OCI-LY1 (cell line): ENCODE measurements at regions not wholly inside any gene's neighbourhood (a gene's known extent, or its start where the extent isn't known, plus 50 kb on each side); places are given as distances from the start of the nearest gene placed in this dataset.

Source experiments
- EZH2 ChIP-seq: fragments of 200-600 bp; sonication (generic), shearing (Covaris generic); IDR thresholded peaks from 2 replicates; pipeline ENCODE4 v1.8.0; 2017; ENCODE audit warnings: borderline replicate concordance, mixed run types, mild to moderate bottlenecking, antibody characterized with exemption, low read length, moderate library complexity, mixed read lengths
- TF ChIP-seq, protein P1 (sequence below): fragments of 200-600 bp; sonication (generic), shearing (Covaris generic); IDR thresholded peaks from 2 replicates; pipeline ENCODE4 v1.5.1; 2017; ENCODE audit warnings: mild to moderate bottlenecking, antibody characterized with exemption, low read length, moderate library complexity, mixed read lengths

DNA sequence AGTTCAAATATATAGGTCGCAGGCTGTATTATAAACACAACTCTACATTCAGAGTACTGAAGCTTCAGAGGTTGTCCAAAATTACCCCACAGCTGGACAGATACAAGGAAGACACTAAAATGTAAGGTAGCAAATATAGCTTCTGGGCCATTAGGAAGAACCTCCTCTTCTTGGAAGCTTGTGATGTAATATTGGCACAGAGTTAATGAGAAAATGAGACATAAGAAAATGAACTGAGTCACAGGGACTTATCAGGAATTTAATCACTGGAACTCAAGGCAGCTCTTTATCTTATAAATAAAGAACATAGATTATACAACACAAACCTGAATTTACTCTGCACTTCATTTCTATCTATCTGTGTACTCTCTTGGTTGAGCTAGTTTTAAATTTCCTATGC is 344.7 kb downstream of the PCDH10 start:
- TF ChIP-seq, protein P1, sequence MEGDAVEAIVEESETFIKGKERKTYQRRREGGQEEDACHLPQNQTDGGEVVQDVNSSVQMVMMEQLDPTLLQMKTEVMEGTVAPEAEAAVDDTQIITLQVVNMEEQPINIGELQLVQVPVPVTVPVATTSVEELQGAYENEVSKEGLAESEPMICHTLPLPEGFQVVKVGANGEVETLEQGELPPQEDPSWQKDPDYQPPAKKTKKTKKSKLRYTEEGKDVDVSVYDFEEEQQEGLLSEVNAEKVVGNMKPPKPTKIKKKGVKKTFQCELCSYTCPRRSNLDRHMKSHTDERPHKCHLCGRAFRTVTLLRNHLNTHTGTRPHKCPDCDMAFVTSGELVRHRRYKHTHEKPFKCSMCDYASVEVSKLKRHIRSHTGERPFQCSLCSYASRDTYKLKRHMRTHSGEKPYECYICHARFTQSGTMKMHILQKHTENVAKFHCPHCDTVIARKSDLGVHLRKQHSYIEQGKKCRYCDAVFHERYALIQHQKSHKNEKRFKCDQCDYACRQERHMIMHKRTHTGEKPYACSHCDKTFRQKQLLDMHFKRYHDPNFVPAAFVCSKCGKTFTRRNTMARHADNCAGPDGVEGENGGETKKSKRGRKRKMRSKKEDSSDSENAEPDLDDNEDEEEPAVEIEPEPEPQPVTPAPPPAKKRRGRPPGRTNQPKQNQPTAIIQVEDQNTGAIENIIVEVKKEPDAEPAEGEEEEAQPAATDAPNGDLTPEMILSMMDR = no peak
- no peak for TF ChIP-seq EZH2
